DOHH2 (cell line): ENCODE measurements at regions not wholly inside any gene's neighbourhood (a gene's known extent, or its start where the extent isn't known, plus 50 kb on each side); places are given as distances from the start of the nearest gene placed in this dataset.

Source experiments
- H3F3A ChIP-seq: fragments of 200-600 bp; sonication (generic), shearing (Covaris generic); 2 replicates; pipeline ENCODE4 v1.6.0; 2016; ENCODE audit warnings: antibody characterized with exemption, mild to moderate bottlenecking; ENCODE audit not compliant: control insufficient read depth, insufficient read depth
- H3K27ac ChIP-seq: fragments of 200-600 bp; sonication (generic); 2 replicates; pipeline ENCODE4 v1.5.1; 2014; ENCODE audit warnings: low read depth, mild to moderate bottlenecking, low read length, moderate library complexity
- H3K27me3 ChIP-seq: fragments of 200-600 bp; sonication (generic); 2 replicates; pipeline ENCODE4 v1.6.1; 2014; ENCODE audit warnings: mild to moderate bottlenecking, low read length, mixed read lengths; ENCODE audit not compliant: control insufficient read depth
- H3K36me3 ChIP-seq: fragments of 200-600 bp; sonication (generic); 2 replicates; pipeline ENCODE4 v1.6.1; 2014; ENCODE audit warnings: mild to moderate bottlenecking, low read length, moderate library complexity, mixed read lengths; ENCODE audit not compliant: control insufficient read depth
- H3K4me1 ChIP-seq: fragments of 200-600 bp; sonication (generic); 2 replicates; pipeline ENCODE4 v1.6.1; 2014; ENCODE audit warnings: mild to moderate bottlenecking, low read length, mixed read lengths; ENCODE audit not compliant: control insufficient read depth
- H3K4me2 ChIP-seq: fragments of 200-600 bp; sonication (generic); 2 replicates; pipeline ENCODE4 v1.6.0; 2014; ENCODE audit warnings: mild to moderate bottlenecking, low read length, moderate library complexity
- H3K4me3 ChIP-seq: fragments of 200-600 bp; sonication (generic); 2 replicates; pipeline ENCODE4 v1.5.1; 2014; ENCODE audit warnings: mild to moderate bottlenecking, low read length, mixed read lengths
- H3K79me2 ChIP-seq: fragments of 200-600 bp; sonication (generic); 2 replicates; pipeline ENCODE4 v1.6.1; 2014; ENCODE audit warnings: mild to moderate bottlenecking, low read length, mixed read lengths; ENCODE audit not compliant: control insufficient read depth
- H3K9me2 ChIP-seq: fragments of 200-600 bp; sonication (generic); replicated peaks from 2 replicates; pipeline ENCODE4 v1.6.1; 2014; ENCODE audit warnings: mild to moderate bottlenecking, low read length, mixed read lengths; ENCODE audit not compliant: control insufficient read depth
- H3K9me3 ChIP-seq: fragments of 200-600 bp; sonication (generic); 2 replicates; pipeline ENCODE4 v1.6.1; 2014; ENCODE audit warnings: antibody characterized with exemption, low read length, mixed read lengths; ENCODE audit not compliant: control insufficient read depth, insufficient read depth
- H4K20me1 ChIP-seq: fragments of 200-600 bp; sonication (generic); 2 replicates; pipeline ENCODE4 v1.6.0; 2014; ENCODE audit warnings: low read depth, mild to moderate bottlenecking, antibody characterized with exemption, low read length, moderate library complexity; ENCODE audit not compliant: control insufficient read depth, insufficient read depth
- EZH2phosphoT487 ChIP-seq: fragments of 200-600 bp; sonication (generic); IDR thresholded peaks from 2 replicates; pipeline ENCODE4 v1.6.1; 2017; ENCODE audit warnings: borderline replicate concordance, mild to moderate bottlenecking, antibody characterized with exemption, low read length, moderate library complexity, mixed read lengths
- TF ChIP-seq, protein P1 (sequence below): fragments of 200-600 bp; sonication (generic); IDR thresholded peaks from one replicate; pipeline ENCODE4 v1.5.1; 2014; ENCODE audit warnings: antibody characterized with exemption, mild to moderate bottlenecking, low read depth, low read length; ENCODE audit not compliant: poor library complexity, severe bottlenecking

DNA sequence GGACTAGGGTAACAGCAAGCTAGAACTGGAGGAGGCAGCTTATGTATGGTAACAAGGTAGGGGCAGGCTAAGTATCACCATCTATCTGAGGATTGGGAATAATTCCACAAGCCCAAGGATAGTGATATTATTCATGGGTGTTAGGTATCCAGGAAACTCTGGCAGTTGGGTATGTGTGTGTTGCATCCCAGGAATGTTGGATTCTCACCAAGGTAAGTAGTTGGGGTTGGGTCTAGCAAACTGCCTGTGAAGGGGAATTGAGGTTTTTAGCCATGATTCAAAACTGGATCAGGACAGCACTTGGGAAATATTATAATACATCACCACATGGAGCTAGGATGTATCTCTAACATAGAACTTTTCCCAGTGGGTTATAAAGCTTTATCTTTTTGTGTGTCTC lies 626.4 kb upstream of the GOLIM4 start:
- Histone ChIP-seq H3K27me3 (no peaks in the 10 kb centered on the region), H3K27ac (no peak overlapping the region), H3K4me3 (no peak overlapping the region), H3K4me2 (no peak overlapping the region), H4K20me1 (no peaks in the 10 kb centered on the region), H3K36me3 (no peaks in the 10 kb centered on the region), H3F3A (no peaks in the 10 kb centered on the region), H3K4me1 (no peaks in the 10 kb centered on the region), H3K9me3 (no peaks in the 10 kb centered on the region), H3K79me2 (no peaks in the 10 kb centered on the region), H3K9me2 (no peaks in the 10 kb centered on the region)
- TF ChIP-seq, protein P1, sequence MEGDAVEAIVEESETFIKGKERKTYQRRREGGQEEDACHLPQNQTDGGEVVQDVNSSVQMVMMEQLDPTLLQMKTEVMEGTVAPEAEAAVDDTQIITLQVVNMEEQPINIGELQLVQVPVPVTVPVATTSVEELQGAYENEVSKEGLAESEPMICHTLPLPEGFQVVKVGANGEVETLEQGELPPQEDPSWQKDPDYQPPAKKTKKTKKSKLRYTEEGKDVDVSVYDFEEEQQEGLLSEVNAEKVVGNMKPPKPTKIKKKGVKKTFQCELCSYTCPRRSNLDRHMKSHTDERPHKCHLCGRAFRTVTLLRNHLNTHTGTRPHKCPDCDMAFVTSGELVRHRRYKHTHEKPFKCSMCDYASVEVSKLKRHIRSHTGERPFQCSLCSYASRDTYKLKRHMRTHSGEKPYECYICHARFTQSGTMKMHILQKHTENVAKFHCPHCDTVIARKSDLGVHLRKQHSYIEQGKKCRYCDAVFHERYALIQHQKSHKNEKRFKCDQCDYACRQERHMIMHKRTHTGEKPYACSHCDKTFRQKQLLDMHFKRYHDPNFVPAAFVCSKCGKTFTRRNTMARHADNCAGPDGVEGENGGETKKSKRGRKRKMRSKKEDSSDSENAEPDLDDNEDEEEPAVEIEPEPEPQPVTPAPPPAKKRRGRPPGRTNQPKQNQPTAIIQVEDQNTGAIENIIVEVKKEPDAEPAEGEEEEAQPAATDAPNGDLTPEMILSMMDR: no peak
- no peak for TF ChIP-seq EZH2phosphoT487

DNA sequence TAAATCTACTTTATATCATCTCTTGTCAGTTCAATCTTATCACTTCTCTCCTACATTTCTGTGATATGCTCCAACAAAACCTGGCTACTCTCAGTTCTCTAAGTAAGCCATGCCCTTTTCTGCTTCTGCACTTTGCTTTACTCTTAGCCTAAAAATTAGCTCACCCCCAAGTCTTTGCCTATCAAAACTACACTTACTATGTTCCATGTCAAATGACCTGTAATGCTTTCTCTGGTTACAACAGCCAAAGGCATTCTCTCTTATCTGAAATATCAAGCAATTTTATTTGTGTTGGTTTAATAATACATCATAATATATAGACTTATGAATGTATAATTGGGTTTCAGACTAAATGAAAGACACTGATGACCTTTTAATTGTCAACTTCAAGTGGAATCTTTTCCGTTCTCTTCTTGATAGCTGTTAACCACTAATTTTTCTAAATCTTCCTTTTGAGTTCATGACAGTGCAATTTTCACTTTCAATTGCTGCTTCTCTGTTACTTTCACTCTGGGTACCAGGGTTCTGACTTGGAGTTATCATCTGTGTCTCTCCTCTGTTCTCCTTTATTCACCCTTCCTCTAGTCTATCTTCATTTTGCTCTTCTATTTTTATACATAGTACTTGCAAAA lies 619.0 kb upstream of the GOLIM4 start:
- Histone ChIP-seq H3K4me2 (no peak overlapping the region), H3K79me2 (no peaks in the 10 kb centered on the region), H4K20me1 (no peaks in the 10 kb centered on the region), H3K9me2 (no peaks in the 10 kb centered on the region), H3K9me3 (no peaks in the 10 kb centered on the region), H3K27ac (no peak overlapping the region), H3K4me1 (no peaks in the 10 kb centered on the region), H3F3A (no peaks in the 10 kb centered on the region), H3K4me3 (no peak overlapping the region), H3K36me3 (no peaks in the 10 kb centered on the region), H3K27me3 (no peaks in the 10 kb centered on the region)
- TF ChIP-seq EZH2phosphoT487: no peak

DNA sequence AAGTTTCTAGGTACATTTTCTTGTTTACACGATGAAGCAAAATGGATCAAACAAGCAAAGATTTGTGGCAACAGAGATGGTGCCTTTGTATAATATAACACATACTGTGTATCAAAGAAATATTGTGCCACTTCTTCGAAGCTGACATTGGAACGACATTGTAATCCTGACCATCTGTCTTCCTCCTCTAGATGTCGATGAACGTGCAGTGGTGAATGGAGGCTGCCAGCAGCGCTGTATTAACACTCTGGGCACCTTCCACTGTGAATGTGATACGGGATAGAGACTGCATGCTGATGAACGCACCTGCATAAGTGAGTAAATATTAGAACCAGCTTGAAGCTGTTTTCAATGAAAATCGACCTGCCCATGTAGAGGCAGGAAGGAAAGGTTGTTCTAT lies 613.3 kb upstream of the GOLIM4 start:
- TF ChIP-seq EZH2phosphoT487: no peak
- TF ChIP-seq, protein P1: no peak
- Histone ChIP-seq H4K20me1 (no peaks in the 10 kb centered on the region), H3K4me2 (no peak overlapping the region), H3K36me3 (no peaks in the 10 kb centered on the region), H3K4me3 (no peak overlapping the region), H3K27ac (no peak overlapping the region), H3K9me2 (no peaks in the 10 kb centered on the region), H3K79me2 (no peaks in the 10 kb centered on the region), H3K9me3 (no peaks in the 10 kb centered on the region), H3K4me1 (no peaks in the 10 kb centered on the region), H3K27me3 (no peaks in the 10 kb centered on the region), H3F3A (no peaks in the 10 kb centered on the region)

DNA sequence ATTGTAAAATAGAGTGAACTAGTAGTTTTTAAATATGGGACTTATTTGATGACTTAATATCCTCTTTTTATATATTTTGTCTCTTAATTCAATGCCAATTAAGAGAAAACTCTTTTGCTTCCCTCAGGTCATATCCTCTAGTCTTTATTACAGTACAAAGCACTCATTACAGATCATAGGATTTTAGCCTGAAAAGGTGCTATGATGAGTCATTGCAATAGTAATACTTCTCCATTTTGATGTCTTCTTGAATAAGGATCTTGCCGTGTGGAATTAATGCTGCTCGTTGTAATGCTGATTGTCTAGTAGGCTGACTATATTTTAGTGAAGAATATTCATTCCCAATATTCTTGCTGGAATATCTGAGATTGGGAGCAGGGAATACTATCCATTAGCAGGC lies 612.2 kb upstream of the GOLIM4 start:
- Histone ChIP-seq H3K4me1 (no peaks in the 10 kb centered on the region), H3K27ac (no peak overlapping the region), H3K36me3 (no peaks in the 10 kb centered on the region), H3K9me3 (no peaks in the 10 kb centered on the region), H4K20me1 (no peaks in the 10 kb centered on the region), H3K79me2 (no peaks in the 10 kb centered on the region), H3K9me2 (no peaks in the 10 kb centered on the region), H3K4me2 (no peak overlapping the region), H3K27me3 (no peaks in the 10 kb centered on the region), H3K4me3 (no peak overlapping the region), H3F3A (no peaks in the 10 kb centered on the region)
- TF ChIP-seq, protein P1: no peak
- TF ChIP-seq EZH2phosphoT487: no peak
